ENCODE measurements at regions not wholly inside any gene's neighbourhood (a gene's known extent, or its start where the extent isn't known, plus 50 kb on each side); places are given as distances from the start of the nearest gene placed in this dataset.

DNA sequence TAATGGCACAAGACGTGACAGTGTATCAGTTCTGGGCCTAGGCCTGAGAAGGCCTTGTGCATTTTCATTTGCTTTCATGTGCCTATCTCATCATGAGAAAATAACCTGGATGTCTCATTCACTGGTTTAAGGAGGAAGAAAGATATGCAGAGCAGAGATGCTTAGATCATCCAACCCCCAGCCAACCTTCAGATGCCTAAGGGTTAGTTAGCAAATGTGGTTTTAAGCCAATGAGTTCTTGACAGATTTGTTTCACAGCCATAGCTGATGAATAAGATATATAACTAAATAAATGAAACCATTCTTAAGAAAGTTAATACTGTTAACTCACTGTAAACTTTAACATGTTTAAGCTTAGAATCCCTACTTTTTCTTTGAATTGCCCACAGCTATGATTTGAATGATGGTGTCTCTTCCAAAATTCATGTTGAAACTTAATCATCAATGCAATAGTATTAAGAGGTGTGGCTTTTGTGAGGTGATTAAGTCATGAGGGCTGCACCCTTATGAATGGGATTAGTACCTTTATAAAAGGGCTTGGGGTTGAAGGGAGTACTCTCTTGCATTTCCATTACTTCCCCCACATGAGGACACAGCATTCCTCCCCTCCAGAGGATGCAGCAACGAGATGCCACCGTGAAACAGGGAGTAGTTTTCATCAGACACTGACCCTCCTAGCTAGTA is 324.6 kb upstream of the TBC1D5 start:
- TF ChIP-seq, protein P1, sequence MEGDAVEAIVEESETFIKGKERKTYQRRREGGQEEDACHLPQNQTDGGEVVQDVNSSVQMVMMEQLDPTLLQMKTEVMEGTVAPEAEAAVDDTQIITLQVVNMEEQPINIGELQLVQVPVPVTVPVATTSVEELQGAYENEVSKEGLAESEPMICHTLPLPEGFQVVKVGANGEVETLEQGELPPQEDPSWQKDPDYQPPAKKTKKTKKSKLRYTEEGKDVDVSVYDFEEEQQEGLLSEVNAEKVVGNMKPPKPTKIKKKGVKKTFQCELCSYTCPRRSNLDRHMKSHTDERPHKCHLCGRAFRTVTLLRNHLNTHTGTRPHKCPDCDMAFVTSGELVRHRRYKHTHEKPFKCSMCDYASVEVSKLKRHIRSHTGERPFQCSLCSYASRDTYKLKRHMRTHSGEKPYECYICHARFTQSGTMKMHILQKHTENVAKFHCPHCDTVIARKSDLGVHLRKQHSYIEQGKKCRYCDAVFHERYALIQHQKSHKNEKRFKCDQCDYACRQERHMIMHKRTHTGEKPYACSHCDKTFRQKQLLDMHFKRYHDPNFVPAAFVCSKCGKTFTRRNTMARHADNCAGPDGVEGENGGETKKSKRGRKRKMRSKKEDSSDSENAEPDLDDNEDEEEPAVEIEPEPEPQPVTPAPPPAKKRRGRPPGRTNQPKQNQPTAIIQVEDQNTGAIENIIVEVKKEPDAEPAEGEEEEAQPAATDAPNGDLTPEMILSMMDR (conservative IDR thresholded peaks at IDR 0.05; ENCODE audit: low read depth, low read length): no peak

DNA sequence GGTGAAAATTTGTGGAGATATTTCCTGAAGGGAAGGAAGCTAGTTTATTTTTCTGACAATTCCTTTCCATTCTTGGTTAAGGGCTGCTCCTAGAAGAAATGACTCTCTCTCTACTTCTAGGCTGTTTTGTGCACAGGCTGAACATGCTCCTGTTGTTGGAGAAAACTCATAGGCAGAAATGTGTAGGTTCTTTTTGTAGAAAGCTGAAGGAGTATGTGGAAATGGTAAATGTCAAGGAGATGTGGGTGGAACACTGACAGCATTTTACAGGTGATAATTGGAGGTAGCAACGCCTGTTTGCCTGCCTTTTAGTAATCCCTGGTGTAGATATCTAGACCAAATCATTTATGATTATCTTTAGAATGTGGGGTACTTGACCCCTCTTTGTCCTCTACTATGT is 322.2 kb upstream of the TBC1D5 start:
- Histone ChIP-seq H3K27ac (no peak overlapping the region), H3K79me2 (ENCODE audit: insufficient read depth, low read depth) (no peaks in the 10 kb centered on the region), H3K36me3 (ENCODE audit: insufficient read depth) (no peaks in the 10 kb centered on the region), H3K4me1 (ENCODE audit: low read depth, poor library complexity, severe bottlenecking) (no peaks in the 10 kb centered on the region), H3K4me3 (IDR thresholded peaks at IDR 0.05; ENCODE audit: insufficient read depth, low read depth, low read length) (no peak overlapping the region), H3K4me2 (no peak overlapping the region), H3K27me3 (ENCODE audit: insufficient read depth, low read depth) (no peaks in the 10 kb centered on the region), H2AFZ (ENCODE audit: low read depth) (no peak overlapping the region), H4K20me1 (ENCODE audit: insufficient read depth) (no peaks in the 10 kb centered on the region), H3K9ac (no peak overlapping the region)
- TF ChIP-seq, protein P1 (conservative IDR thresholded peaks at IDR 0.05; ENCODE audit: low read depth, low read length): no peak

More for the DNA sequence above, 324.6 kb upstream of the TBC1D5 start:
- Histone ChIP-seq H2AFZ (ENCODE audit: low read depth) (no peak overlapping the region), H3K36me3 (ENCODE audit: insufficient read depth) (no peaks in the 10 kb centered on the region), H3K9ac (no peak overlapping the region), H3K4me1 (ENCODE audit: low read depth, poor library complexity, severe bottlenecking) (no peaks in the 10 kb centered on the region), H3K79me2 (ENCODE audit: insufficient read depth, low read depth) (no peaks in the 10 kb centered on the region), H4K20me1 (ENCODE audit: insufficient read depth) (no peaks in the 10 kb centered on the region), H3K27ac (no peak overlapping the region), H3K27me3 (ENCODE audit: insufficient read depth, low read depth) (no peaks in the 10 kb centered on the region), H3K4me3 (IDR thresholded peaks at IDR 0.05; ENCODE audit: insufficient read depth, low read depth, low read length) (no peak overlapping the region), H3K4me2 (no peak overlapping the region)

DNA sequence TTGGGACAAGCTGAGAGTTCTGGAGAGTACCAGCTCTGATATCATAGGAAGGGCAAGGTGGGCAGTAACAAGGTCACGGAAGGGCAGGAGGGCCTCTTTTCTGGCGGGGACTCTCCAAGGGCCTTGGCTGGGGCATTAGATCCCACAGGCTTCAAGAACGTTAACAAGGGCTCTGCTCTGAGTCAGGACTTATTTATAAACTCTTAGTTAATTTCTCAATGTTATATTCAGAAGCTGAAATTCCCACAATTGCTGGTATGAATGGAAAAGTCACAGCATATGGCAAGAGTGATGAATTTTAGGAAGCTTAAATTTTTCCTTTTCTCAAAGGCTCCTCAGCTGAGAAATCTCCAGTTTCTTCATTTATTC is 320.2 kb upstream of the TBC1D5 start:
- H3K4me2 ChIP-seq: no peak overlapping the region
- no peaks in the 10 kb centered on the region for H3K36me3 ChIP-seq (ENCODE audit: insufficient read depth)
- H2AFZ ChIP-seq (ENCODE audit: low read depth): no peak overlapping the region
- H3K4me3 ChIP-seq (IDR thresholded peaks at IDR 0.05; ENCODE audit: insufficient read depth, low read depth, low read length): no peak overlapping the region
- H4K20me1 ChIP-seq (ENCODE audit: insufficient read depth): no peaks in the 10 kb centered on the region
- no peaks in the 10 kb centered on the region for H3K4me1 ChIP-seq (ENCODE audit: low read depth, poor library complexity, severe bottlenecking)
- TF ChIP-seq, protein P1 (conservative IDR thresholded peaks at IDR 0.05; ENCODE audit: low read depth, low read length): no peak
- H3K79me2 ChIP-seq (ENCODE audit: insufficient read depth, low read depth): no peaks in the 10 kb centered on the region
- no peak overlapping the region for H3K9ac ChIP-seq
- H3K27ac ChIP-seq: no peak overlapping the region
- no peaks in the 10 kb centered on the region for H3K27me3 ChIP-seq (ENCODE audit: insufficient read depth, low read depth)

DNA sequence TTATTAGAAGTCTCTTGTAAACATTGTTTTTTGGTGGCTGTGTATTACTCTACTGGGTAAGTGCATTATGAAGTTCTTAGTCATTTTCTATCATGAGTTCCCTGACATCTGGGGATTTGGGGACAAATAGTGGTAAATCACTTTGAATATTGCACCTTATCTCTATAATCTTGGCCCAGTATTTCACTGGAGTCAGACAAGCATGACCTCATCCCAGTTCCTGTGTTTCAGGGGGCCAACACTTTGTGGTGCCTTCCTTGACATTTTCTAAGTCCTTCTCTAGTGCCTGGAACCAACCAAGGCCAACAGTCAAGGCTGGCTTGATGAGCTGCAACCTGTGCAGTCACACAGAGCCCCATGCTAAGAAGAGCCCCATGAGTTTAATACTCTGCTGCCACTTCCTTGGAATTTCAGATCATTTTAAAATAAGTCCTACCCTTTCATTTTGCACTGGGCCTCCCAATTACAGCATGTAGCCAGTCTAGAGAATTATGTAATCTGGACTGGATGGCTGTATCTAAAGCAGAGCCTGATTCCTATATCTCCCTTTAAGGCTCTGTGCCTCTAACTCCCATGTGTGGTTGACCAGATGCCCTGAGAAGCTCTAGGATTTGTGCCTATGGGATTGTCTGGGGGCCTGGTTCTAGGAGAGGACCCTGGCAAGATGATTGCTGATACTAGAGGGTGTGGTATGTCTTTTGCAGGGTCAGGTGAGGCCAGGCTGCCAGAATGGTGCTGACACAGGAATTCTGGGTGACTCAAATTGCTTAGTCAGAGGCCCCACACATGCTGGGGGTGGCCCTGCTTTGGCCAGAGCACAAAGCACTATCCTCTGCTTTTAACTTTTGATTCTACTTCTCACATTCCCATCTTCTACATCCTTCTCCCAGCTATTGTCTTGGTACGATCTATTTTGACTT is 319.6 kb upstream of the TBC1D5 start:
- no peak overlapping the region for H3K4me2 ChIP-seq
- H3K27ac ChIP-seq: no peak overlapping the region
- no peak overlapping the region for H2AFZ ChIP-seq (ENCODE audit: low read depth)

More for the DNA sequence above, 319.6 kb upstream of the TBC1D5 start:
- Histone ChIP-seq H3K27me3 (ENCODE audit: insufficient read depth, low read depth) (no peaks in the 10 kb centered on the region), H3K4me1 (ENCODE audit: low read depth, poor library complexity, severe bottlenecking) (no peaks in the 10 kb centered on the region), H3K9ac (no peak overlapping the region), H3K4me3 (IDR thresholded peaks at IDR 0.05; ENCODE audit: insufficient read depth, low read depth, low read length) (no peak overlapping the region), H3K79me2 (ENCODE audit: insufficient read depth, low read depth) (no peaks in the 10 kb centered on the region), H4K20me1 (ENCODE audit: insufficient read depth) (no peaks in the 10 kb centered on the region), H3K36me3 (ENCODE audit: insufficient read depth) (no peaks in the 10 kb centered on the region)
- TF ChIP-seq, protein P1 (conservative IDR thresholded peaks at IDR 0.05; ENCODE audit: low read depth, low read length): no peak
